Dedifferentiated amniotic fluid mesenchymal stem cell (primary cell): ENCODE measurements at regions not wholly inside any gene's neighbourhood (a gene's known extent, or its start where the extent isn't known, plus 50 kb on each side); places are given as distances from the start of the nearest gene placed in this dataset.
A peak's percentile ranks its signal among the peaks of the same experiment; 100 is the strongest.

Experiments used
- DNase-seq: peaks from one replicate; pipeline ENCODE4 v3.0.0-alpha.2; 2016; ENCODE audit errors: extremely low spot score

- DNase-seq = no peak
These were observed 147.9 kb upstream of the CBLN2 start for GRCh38 chr18:72692086-72692485.

DNA sequence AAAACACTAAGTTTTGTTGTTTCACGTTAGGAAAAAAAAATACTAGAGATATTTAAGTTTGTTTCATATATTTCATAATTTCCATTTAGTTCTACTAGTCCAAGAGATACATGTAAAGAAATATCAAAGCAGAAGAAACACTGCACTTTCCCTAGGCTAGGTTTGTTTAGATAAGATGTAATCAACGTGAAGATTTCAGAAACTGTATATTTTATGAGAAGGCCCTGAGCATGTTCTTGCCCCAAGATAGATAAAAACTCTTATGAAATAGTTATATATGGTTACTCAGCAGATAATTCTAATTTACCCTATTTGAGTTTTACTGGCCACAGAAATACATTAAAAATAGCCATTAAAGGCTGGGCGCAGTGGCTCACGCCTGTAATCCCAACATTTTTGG lies 143.6 kb upstream of the CBLN2 start:
- no peak for DNase-seq

- DNase-seq = no peak
These were observed 131.3 kb upstream of the CBLN2 start for GRCh38 chr18:72675394-72675793.

DNA sequence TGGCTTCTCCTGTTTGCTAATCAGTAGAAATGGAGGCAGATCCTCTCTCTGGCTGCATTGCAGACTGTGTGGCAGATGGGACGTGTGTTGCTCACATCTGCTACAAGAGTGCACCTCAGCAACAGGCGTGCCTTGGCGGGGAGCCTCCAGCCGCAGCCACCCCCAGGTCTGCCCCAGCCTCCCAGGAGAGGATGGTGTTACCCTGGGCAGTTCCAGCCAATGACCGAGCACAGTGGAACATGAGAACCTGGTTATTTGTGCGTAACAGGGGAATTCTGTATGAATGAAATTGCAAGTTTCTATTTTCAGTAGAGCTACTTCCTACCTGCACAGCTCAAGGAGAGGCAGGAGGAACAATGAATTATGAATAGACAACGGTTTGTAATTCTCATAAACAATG lies 130.6 kb upstream of the CBLN2 start:
- DNase-seq = no peak

- no peak for DNase-seq
These were observed 129.1 kb upstream of the CBLN2 start for GRCh38 chr18:72673242-72673641.

GRCh38 chr18:72672364-72673184 lies 128.4 kb upstream of the CBLN2 start:
- peak; percentile 56 for DNase-seq

- DNase-seq = no peak
These were observed 123.8 kb upstream of the CBLN2 start for GRCh38 chr18:72667932-72668331.

DNA sequence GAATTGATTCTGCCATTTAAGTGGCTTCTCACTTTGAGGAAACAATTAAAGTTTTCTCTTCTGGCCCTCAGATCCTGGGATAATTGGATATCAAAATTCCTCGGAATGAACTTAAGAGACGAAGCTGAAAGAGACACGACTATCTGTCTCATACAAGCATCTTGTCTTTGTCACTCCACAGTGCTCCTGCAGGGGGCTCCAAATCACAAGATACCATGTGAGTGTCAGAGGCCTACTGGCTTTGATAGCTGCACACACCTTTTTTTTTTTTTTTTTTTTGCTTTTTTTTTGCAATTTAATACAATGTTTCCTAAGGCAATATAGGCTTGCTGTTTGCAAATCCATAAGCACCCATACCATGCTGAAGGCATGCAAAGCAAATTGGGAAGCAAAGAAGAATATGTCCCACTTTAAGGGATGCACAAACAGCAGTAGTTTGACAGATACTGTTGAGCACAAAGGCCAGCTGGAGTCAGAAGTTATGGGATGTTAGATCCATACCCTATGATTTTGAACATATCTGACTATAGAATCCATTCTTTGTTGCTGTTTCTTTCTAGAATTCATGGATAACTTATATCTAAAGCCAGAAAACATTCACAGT lies 109.0 kb upstream of the CBLN2 start:
- no peak for DNase-seq

GRCh38 chr18:72651033-72651432 lies 106.9 kb upstream of the CBLN2 start:
- DNase-seq = no peak

DNA sequence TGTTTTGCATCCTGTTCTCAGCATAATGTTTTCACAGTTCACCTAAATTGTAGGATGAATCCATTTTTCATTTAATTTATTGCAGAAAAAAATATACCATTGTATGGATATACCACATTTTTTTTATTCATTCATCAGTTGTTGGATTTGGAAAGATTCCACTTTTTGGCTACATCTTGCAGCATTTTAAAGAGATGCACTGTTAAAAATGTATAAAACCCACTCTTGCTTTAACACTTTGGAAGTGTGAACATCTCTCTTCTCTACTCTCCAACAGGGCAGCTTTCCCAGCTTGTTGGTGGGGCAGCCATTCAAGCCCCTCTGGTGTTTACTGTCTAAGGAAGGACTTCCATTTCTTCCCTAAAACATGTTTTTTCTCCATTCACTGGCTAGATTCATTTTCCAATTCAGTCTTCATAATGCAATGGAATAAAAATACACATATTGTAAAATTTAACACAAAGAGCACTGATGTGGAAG lies 104.4 kb upstream of the CBLN2 start:
- no peak for DNase-seq

DNA sequence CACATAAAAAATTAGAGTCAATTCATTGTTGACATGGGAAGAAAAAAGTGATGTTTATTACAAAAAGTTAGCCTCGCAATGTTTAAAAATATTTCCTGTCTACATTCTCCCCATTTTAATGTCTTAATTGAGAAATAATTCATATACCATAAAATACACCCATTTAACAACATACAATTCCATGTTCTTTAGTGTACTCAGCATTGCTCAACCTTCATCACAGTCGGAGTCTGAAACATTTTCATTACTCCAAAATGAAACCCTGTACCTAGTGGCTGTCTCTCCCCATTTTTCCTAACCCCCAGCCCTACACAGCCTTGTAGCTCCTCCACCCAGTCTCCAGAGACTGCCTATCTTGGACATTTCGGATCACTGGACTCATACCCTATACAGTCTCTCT lies 103.9 kb upstream of the CBLN2 start:
- no peak for DNase-seq

DNA sequence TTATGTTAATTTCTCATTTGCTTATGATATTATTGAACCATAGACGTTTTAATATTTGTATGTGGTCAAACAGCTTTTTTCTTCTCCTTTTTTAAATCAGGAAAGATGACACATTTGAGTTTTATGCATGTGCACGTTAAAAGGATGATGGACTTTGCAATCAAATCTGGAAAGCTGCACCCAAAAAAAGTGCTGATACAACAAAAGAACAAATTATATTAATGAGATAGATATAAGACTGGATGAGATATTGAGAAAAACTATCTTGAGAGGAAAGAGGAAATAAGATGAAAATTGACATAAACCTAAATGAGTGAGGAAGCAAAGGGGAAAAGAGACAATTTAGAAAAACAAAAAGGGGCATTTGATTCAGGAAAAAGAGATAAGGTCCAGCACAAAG lies 96.4 kb upstream of the CBLN2 start:
- no peak for DNase-seq

DNA sequence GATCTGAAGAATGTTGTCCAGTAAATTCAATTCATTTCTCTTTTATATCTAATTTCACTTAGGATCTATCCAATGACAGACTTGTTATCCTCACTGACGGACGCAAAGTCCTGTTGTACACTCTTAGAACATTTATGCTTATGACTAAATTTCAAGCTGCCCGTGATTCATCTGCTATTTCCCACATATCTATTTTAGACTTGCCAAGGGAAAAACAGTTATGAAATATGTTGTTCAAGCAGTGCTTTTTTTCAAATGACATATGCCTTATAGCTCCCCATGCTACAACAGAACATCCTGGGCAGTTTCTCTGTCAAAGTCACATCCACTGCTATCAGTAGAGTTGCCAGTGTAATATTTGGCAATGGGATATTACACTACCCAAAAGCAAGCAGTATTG lies 94.2 kb upstream of the CBLN2 start:
- DNase-seq = no peak

DNA sequence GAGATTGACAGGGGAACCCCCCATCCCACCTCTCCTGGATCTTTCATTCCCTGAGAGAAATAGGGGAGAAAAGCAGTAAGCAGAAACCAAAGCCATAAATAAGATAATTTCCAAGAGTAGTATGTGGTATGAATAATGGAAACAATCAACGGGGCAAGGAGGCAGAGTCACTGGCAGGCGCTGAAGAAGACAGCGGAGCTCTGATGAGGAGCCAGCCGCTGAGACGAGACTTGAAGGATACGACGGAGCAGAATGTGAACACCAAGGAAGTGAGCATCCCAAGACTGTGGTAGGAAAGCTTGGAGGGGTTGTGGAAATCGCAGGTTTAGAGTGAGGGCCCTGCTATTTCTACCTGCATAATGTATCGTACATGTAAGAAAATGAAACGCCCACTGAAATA lies 93.6 kb upstream of the CBLN2 start:
- DNase-seq = no peak

DNA sequence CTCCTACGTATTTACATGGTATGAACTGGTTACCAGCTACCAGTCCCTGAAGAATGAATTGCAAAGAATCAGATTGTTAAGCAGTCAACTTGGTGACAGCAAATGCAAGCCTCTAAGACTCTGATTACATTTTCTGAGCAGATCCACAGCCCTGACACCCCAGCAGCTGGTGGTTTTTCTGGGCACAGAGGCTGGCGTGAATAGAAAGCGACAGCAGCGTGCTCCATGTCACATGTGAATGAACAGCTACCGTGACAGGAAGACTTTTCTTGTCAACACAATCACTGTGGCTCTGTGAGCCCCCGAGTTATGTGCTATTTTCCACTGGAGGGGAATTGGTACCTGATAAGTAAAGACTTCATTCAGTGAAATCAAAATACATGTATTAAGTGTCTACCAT lies 93.2 kb upstream of the CBLN2 start:
- DNase-seq = no peak

DNA sequence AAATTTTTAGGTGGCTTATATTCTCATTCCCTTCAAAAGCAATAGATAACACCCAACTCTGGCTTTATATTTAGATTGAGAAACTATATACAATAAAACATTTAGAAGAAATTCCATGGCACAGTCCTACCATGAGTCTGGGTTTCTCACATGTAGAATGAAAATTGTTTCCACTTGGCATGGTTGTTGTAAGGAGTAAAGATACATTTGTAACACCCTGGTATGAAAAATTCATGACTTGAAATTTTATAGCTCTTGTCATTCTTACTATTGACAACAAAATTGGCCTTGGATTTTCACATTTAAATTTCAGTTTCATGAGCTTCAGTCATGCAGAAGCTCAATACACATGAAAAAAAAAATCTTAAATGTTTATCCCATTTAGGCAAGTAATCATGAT lies 92.5 kb upstream of the CBLN2 start:
- DNase-seq = no peak

- no peak for DNase-seq
These were observed 90.4 kb upstream of the CBLN2 start for GRCh38 chr18:72634500-72634899.

GRCh38 chr18:72630991-72631390 lies 86.8 kb upstream of the CBLN2 start:
- DNase-seq = no peak

GRCh38 chr18:72623444-72623843 lies 79.3 kb upstream of the CBLN2 start:
- DNase-seq = no peak

GRCh38 chr18:72613534-72613930 lies 69.4 kb upstream of the CBLN2 start:
- no peak for DNase-seq

- no peak for DNase-seq
These were observed 68.9 kb upstream of the CBLN2 start for GRCh38 chr18:72612894-72613533.

- DNase-seq = no peak
These were observed 61.2 kb upstream of the CBLN2 start for GRCh38 chr18:72605376-72605775.

DNA sequence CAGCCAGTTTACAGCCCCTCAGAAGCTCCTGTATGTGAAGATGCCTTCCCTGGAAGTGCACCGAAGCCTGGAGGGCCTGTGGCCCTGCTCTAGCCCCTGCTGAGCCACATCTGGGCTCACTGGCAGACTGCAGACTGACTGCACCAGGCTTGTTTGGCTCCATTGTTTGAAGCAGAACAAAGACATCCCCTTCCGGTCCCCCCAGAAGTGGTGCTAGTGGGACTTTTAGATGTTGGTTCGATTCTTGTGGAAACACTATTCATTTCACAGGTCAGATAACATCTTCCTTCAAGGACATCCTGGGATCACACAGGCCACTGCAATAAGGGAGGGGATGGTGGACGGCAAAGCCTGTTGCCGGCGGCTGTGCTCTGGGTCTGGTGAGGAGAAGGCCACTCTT lies 57.8 kb upstream of the CBLN2 start:
- no peak for DNase-seq
